ENCODE measurements at regions not wholly inside any gene's neighbourhood (a gene's known extent, or its start where the extent isn't known, plus 50 kb on each side); places are given as distances from the start of the nearest gene placed in this dataset.

- no peak for TF ChIP-seq EP300 (IDR thresholded peaks at IDR 0.05)
- TF ChIP-seq, protein P1, sequence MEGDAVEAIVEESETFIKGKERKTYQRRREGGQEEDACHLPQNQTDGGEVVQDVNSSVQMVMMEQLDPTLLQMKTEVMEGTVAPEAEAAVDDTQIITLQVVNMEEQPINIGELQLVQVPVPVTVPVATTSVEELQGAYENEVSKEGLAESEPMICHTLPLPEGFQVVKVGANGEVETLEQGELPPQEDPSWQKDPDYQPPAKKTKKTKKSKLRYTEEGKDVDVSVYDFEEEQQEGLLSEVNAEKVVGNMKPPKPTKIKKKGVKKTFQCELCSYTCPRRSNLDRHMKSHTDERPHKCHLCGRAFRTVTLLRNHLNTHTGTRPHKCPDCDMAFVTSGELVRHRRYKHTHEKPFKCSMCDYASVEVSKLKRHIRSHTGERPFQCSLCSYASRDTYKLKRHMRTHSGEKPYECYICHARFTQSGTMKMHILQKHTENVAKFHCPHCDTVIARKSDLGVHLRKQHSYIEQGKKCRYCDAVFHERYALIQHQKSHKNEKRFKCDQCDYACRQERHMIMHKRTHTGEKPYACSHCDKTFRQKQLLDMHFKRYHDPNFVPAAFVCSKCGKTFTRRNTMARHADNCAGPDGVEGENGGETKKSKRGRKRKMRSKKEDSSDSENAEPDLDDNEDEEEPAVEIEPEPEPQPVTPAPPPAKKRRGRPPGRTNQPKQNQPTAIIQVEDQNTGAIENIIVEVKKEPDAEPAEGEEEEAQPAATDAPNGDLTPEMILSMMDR (IDR thresholded peaks at IDR 0.05) = no peak
Measured at GRCh38 chr2:183935005-183935404, 663.3 kb upstream of the ZNF804A start.

All from suprapubic skin (tissue), 3 donors.